ENCODE measurements at regions not wholly inside any gene's neighbourhood (a gene's known extent, or its start where the extent isn't known, plus 50 kb on each side); places are given as distances from the start of the nearest gene placed in this dataset.

DNA sequence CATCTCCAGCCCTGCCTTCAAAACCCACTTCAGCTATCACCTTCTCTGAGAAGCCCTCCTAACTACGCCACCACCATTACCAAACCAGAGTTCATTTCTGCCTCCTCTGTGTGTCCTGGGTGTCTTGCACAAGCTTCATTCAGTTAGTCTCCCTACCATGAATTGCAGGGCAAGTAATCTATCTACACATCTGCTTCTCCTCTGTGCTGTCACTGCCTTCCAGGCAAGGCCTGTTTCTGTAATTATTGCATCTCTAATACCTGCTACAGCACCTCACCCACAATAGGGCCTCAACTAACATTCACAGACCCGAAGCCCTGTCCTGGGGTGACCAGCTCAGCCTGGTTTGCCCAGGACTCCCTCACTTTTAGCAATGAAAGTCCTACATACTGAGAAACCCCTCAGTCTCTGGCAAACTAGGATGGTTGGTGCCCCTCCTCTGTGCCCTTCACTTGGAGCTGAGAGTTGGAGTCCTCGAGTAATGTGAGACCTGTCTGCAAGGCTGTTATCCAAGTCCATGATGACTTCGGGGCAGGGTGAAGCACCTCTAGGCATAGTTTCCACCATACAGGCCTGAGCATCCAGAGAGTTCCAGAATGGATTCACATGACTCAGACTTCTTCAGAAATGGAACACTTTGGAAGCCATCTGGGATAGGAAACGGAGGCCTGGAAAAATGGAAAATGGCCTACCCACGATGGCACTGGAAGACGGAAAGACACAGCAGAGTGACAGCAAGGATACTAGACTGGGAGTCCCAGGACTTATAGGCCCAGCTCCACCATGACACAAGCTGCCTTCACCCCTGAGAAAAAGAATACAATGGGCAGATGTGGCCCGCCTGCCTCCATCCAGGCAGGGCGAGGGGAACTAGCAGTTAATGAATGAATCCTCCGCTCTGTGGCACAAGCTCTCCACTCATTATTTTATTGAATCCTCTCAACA lies 269.3 kb downstream of the BUD13 start:
- H3K36me3 ChIP-seq, result no peaks in the 10 kb centered on the region
- peaks cover 0 to 5% (median 0%) of the 10 kb centered on the region in 4 donors for H3K27me3 ChIP-seq
- 86 to 95% methylated on average over 8 to 10 of the region's 10 CpGs for WGBS, 2 donors
- DNase-seq, result no peak
- no peaks in the 10 kb centered on the region for H3K9me3 ChIP-seq
- ATAC-seq (ENCODE audit: low FRiP score in 2 of 2), result no peak
- H3K27ac ChIP-seq, result no peak overlapping the region
- TF ChIP-seq POLR2A (IDR thresholded peaks at IDR 0.05) (no peak), POLR2AphosphoS5 (IDR thresholded peaks at IDR 0.05) (no peak), EP300 (IDR thresholded peaks at IDR 0.05) (no peak)
- TF ChIP-seq, protein P1, sequence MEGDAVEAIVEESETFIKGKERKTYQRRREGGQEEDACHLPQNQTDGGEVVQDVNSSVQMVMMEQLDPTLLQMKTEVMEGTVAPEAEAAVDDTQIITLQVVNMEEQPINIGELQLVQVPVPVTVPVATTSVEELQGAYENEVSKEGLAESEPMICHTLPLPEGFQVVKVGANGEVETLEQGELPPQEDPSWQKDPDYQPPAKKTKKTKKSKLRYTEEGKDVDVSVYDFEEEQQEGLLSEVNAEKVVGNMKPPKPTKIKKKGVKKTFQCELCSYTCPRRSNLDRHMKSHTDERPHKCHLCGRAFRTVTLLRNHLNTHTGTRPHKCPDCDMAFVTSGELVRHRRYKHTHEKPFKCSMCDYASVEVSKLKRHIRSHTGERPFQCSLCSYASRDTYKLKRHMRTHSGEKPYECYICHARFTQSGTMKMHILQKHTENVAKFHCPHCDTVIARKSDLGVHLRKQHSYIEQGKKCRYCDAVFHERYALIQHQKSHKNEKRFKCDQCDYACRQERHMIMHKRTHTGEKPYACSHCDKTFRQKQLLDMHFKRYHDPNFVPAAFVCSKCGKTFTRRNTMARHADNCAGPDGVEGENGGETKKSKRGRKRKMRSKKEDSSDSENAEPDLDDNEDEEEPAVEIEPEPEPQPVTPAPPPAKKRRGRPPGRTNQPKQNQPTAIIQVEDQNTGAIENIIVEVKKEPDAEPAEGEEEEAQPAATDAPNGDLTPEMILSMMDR (IDR thresholded peaks at IDR 0.05), result no peak
- H3K4me3 ChIP-seq, result no peak overlapping the region
- H3K4me1 ChIP-seq, result no peaks in the 10 kb centered on the region

DNA sequence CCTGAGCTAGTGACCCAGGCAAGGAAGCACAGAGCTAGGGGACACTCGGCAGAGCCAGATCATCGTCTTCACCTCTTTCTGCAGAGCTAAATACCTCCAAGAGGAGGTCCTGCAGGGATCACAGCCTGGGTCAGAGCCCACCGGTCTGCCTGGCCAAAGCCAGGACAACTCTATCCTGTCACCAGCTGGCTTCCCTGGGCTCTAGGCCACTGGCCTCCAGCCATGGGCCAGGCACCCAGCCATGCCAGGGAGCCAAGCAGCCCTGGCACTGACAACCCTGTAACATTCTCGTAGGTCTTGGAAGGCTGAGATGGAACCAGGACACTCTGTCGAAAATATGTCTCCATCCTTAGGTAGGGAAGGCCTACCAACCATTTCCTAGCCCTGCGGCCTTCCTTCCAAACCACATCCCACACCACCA lies 270.1 kb downstream of the BUD13 start:
- no peak overlapping the region for H3K4me3 ChIP-seq
- TF ChIP-seq POLR2A (IDR thresholded peaks at IDR 0.05) (no peak), POLR2AphosphoS5 (IDR thresholded peaks at IDR 0.05) (no peak), EP300 (IDR thresholded peaks at IDR 0.05) (no peak)
- TF ChIP-seq, protein P1 (IDR thresholded peaks at IDR 0.05), result no peak
- H3K36me3 ChIP-seq, result no peaks in the 10 kb centered on the region
- no peaks in the 10 kb centered on the region for H3K9me3 ChIP-seq
- H3K4me1 ChIP-seq, result no peaks in the 10 kb centered on the region
- no peak for ATAC-seq (ENCODE audit: low FRiP score in 2 of 2)
- peak in 1 of 2 donors; percentile 48 for DNase-seq
- H3K27me3 ChIP-seq, result peaks cover 0 to 5% (median 0%) of the 10 kb centered on the region in 4 donors
- no peak overlapping the region for H3K27ac ChIP-seq
- WGBS, 2 donors, result 85 to 89% methylated on average over 3 to 6 of the region's 6 CpGs

DNA sequence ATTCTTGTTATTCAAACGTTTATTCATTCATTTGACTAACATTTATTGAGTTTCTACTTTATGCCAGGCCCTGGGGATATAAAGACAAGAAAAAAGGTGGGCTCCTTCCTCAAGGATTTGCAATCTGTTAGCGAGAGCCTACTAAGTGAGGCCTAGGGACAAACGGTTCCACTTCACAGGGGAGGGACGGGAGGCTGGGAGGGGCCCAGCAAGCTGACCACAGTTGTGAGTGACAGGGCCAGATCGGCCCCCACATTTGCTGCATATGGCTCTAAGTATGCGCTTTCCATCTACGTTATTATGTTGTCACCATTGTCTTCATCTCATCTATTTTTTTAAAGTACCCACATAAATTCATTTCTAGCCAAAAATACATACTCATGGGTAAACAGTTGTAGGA lies 271.1 kb downstream of the BUD13 start:
- H3K9me3 ChIP-seq, result no peaks in the 10 kb centered on the region
- no peak for ATAC-seq (ENCODE audit: low FRiP score in 2 of 2)
- peaks cover 0 to 5% (median 0%) of the 10 kb centered on the region in 4 donors for H3K27me3 ChIP-seq
- no peak overlapping the region for H3K27ac ChIP-seq
- H3K36me3 ChIP-seq, result no peaks in the 10 kb centered on the region
- no peak for DNase-seq
- no peak overlapping the region for H3K4me3 ChIP-seq
- no peaks in the 10 kb centered on the region for H3K4me1 ChIP-seq
- 73% methylated on average over 7 of the region's 7 CpGs for WGBS, 2 donors
- TF ChIP-seq POLR2AphosphoS5 (IDR thresholded peaks at IDR 0.05) (no peak), POLR2A (IDR thresholded peaks at IDR 0.05) (no peak), EP300 (IDR thresholded peaks at IDR 0.05) (no peak)
- TF ChIP-seq, protein P1 (IDR thresholded peaks at IDR 0.05), result no peak

DNA sequence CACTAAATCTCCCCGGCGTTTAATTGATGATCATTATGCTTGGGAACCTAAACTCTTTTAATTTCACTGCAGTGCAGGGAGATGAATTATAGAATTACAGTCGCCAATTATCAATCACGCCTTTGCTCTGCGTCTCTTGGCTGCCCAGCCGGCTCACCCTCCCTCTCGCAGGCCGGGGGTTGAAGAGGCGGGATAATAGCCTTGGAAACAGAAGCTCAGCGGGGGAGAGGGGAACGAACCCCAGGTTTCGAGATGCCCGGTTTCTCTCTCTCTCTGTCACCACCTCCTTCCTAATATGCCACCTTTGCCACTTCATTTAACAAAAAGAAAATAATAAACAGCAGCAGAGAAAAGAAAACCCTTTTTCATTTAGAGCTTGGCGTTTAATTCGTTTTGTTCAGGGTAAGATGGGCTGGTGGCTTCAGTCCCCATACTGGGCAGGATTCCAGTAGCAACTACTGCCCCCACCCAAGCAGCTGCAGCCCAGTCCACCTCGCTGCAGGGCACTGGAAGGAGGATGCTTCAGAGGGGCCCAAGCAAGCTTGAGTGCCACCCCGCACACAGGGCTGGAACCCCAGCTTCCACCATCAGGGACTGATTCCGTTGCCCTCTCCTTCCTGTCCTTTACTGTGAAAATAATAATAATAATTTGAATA lies 271.7 kb downstream of the BUD13 start:
- no peaks in the 10 kb centered on the region for H3K9me3 ChIP-seq
- H3K36me3 ChIP-seq, result no peaks in the 10 kb centered on the region
- TF ChIP-seq POLR2AphosphoS5 (IDR thresholded peaks at IDR 0.05) (no peak), POLR2A (IDR thresholded peaks at IDR 0.05) (no peak), EP300 (IDR thresholded peaks at IDR 0.05) (no peak)
- TF ChIP-seq, protein P1 (IDR thresholded peaks at IDR 0.05), result no peak
- no peak overlapping the region for H3K27ac ChIP-seq
- no peak overlapping the region for H3K4me3 ChIP-seq
- no peak for ATAC-seq (ENCODE audit: low FRiP score in 2 of 2)
- WGBS, 2 donors, result 38 to 43% methylated on average over 18 of the region's 18 CpGs
- H3K4me1 ChIP-seq, result no peaks in the 10 kb centered on the region
- peaks cover 0 to 5% (median 0%) of the 10 kb centered on the region in 4 donors for H3K27me3 ChIP-seq
- DNase-seq, result peak in 1 of 2 donors; percentile 27
